PFSK-1 (cell line): ENCODE measurements at regions not wholly inside any gene's neighbourhood (a gene's known extent, or its start where the extent isn't known, plus 50 kb on each side); places are given as distances from the start of the nearest gene placed in this dataset.

Source experiments
- FOXP2 ChIP-seq: optimal IDR thresholded peaks from 2 replicates; pipeline ENCODE3; 2011; ENCODE audit warnings: borderline replicate concordance, control low read depth, inconsistent platforms; ENCODE audit not compliant: insufficient read depth; ENCODE audit errors: extremely low read length, extremely low read depth
- POLR2AphosphoS5 ChIP-seq: IDR thresholded peaks from 2 replicates; pipeline ENCODE4 v1.6.1; 2012; ENCODE audit warnings: low read depth, mild to moderate bottlenecking, control low read depth, low read length, moderate library complexity
- SIN3A ChIP-seq: IDR thresholded peaks from 2 replicates; pipeline ENCODE4 v1.6.1; 2012; ENCODE audit warnings: mild to moderate bottlenecking, low read length, moderate library complexity, borderline replicate concordance; ENCODE audit not compliant: insufficient read depth
- TAF1 ChIP-seq: IDR thresholded peaks from 2 replicates; pipeline ENCODE4 v1.6.1; 2012; ENCODE audit warnings: low read length, control low read depth, borderline replicate concordance; ENCODE audit not compliant: insufficient read depth
- TF ChIP-seq, protein P1 (sequence below), 2 experiments: IDR thresholded peaks; 2 replicates each; pipeline versions ENCODE4 v1.6.1 to v1.8.0; 2011 to 2012; ENCODE audit warnings: low read depth in 2 of 2, low read length in 2 of 2, control low read depth in 1 of 2, inconsistent platforms in 1 of 2, mild to moderate bottlenecking in 1 of 2, moderate library complexity in 1 of 2; ENCODE audit not compliant: insufficient read depth in 1 of 2

DNA sequence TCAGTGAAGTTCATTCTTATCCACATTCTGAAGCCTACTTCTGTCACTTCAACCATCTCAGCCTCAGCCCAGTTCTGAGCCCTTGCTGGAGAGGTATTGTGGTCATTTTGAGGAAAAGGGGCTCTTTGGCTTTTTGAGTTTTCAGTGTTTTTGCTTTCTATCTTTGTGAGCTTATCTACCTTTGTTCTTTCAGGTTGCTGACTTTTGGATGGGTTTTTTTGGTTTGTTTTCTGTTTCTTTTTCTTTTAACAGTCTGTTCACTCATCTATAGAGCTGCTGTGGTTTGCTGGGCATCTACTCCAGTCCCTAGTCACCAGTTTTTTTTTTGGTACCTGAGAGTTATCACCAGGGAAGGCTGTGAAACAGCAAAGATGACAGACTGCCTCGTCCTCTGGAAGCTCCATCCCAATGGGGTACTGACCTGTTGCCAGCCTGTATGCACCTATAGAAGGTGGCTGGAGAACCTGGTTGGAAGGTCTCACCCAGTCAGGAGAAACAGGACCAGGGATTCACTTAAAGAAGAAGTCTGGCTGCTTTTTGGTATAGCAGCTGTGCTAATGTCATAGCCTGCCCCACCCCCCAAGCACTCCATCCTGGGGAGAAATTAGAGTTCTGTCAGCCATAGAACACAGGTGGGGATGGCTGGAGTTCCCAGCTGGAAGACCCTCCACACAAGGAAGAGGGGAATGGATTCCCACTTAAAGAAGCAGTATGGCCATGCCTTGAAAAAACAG is 138.6 kb upstream of the TSLP start:
- TF ChIP-seq TAF1 (no peak), POLR2AphosphoS5 (no peak)
- TF ChIP-seq, protein P1, sequence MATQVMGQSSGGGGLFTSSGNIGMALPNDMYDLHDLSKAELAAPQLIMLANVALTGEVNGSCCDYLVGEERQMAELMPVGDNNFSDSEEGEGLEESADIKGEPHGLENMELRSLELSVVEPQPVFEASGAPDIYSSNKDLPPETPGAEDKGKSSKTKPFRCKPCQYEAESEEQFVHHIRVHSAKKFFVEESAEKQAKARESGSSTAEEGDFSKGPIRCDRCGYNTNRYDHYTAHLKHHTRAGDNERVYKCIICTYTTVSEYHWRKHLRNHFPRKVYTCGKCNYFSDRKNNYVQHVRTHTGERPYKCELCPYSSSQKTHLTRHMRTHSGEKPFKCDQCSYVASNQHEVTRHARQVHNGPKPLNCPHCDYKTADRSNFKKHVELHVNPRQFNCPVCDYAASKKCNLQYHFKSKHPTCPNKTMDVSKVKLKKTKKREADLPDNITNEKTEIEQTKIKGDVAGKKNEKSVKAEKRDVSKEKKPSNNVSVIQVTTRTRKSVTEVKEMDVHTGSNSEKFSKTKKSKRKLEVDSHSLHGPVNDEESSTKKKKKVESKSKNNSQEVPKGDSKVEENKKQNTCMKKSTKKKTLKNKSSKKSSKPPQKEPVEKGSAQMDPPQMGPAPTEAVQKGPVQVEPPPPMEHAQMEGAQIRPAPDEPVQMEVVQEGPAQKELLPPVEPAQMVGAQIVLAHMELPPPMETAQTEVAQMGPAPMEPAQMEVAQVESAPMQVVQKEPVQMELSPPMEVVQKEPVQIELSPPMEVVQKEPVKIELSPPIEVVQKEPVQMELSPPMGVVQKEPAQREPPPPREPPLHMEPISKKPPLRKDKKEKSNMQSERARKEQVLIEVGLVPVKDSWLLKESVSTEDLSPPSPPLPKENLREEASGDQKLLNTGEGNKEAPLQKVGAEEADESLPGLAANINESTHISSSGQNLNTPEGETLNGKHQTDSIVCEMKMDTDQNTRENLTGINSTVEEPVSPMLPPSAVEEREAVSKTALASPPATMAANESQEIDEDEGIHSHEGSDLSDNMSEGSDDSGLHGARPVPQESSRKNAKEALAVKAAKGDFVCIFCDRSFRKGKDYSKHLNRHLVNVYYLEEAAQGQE (IDR thresholded peaks at IDR 0.05; ENCODE audit: insufficient read depth in 1 of 2, low read depth in 2 of 2, low read length in 2 of 2), result no peak

DNA sequence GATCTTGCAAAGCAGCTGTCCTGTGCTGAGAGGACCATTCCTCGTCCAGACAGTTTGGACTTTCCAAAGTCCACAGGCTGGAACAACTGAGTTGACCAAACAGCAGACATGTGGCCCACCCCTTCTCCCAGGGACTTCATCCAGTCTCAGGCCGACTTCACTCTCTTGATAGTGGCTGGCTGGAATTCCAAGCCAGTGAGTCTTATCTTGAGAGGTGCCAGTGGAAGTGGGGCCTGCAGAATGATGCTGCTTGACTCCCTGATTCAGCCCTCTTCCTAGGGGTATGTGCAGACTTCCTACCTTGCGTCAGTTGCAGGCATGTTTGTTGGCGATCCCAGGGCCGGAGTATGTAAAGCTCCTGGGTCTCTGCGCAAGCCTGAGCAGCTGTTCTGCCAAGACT is 131.4 kb upstream of the TSLP start:
- TF ChIP-seq, protein P1 (IDR thresholded peaks at IDR 0.05; ENCODE audit: insufficient read depth in 1 of 2, low read depth in 2 of 2, low read length in 2 of 2), result no peak
- TF ChIP-seq TAF1, result no peak
- no peak for TF ChIP-seq FOXP2
- no peak for TF ChIP-seq POLR2AphosphoS5
- no peak for TF ChIP-seq SIN3A

DNA sequence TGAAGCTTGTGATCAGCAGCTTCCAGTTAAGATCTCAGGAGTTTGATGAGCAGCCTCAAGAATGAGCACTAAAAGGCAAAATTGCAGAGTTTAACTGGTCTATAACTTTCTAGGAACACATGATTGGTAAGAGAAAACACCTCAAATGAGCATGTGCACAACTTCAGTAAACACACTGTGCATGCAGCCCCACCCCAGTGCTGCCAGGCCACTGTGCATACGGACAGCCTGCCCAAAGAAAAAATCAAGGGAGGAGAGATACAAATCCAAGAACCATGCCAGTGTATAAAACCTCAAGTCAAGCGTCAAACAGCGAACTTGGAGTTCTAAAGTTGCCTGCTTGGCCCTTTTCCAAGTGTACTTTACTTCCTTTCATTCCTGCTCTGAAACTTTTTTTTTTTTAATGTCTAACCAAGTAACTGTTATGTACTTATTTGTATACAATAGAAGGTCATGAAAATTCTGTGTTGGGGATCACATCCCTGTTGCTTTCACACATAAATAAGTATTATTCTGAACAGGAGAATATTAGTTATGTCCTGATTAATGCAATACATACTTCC is 125.6 kb upstream of the TSLP start:
- no peak for TF ChIP-seq FOXP2
- TF ChIP-seq, protein P1 (IDR thresholded peaks at IDR 0.05; ENCODE audit: insufficient read depth in 1 of 2, low read depth in 2 of 2, low read length in 2 of 2), result no peak
- no peak for TF ChIP-seq SIN3A

DNA sequence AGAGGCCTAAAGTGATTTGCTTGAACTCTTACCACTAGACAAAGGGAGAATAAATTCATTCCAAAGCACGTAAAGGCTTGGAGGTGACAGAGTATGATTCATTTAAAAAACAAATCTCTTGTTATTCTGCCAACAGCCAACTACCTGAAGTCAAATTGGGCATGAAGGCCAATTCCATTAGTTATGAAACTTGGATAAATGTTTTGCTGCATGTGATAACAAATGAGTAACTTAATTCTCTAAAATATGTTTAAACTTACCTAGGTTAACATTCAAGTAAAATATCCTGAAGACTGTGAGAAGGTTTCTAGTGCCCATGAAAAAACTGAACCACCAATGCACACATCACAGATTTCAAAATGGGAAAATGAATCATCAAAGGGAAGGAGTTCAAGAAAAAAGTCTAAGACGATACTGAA is 120.1 kb upstream of the TSLP start:
- TF ChIP-seq SIN3A (no peak), POLR2AphosphoS5 (no peak), TAF1 (no peak), FOXP2 (no peak)
- TF ChIP-seq, protein P1 (IDR thresholded peaks at IDR 0.05; ENCODE audit: insufficient read depth in 1 of 2, low read depth in 2 of 2, low read length in 2 of 2), result no peak
